GM12874 (cell line): ENCODE measurements at regions not wholly inside any gene's neighbourhood (a gene's known extent, or its start where the extent isn't known, plus 50 kb on each side); places are given as distances from the start of the nearest gene placed in this dataset.
A peak's percentile ranks its signal among the peaks of the same experiment; 100 is the strongest.

Experiments used
- TF ChIP-seq, protein P1 (sequence below): IDR thresholded peaks from 2 replicates; pipeline ENCODE4 v1.5.1; 2011; ENCODE audit warnings: low read depth, mild to moderate bottlenecking, control low read depth, low read length, moderate library complexity; ENCODE audit not compliant: insufficient read depth

DNA sequence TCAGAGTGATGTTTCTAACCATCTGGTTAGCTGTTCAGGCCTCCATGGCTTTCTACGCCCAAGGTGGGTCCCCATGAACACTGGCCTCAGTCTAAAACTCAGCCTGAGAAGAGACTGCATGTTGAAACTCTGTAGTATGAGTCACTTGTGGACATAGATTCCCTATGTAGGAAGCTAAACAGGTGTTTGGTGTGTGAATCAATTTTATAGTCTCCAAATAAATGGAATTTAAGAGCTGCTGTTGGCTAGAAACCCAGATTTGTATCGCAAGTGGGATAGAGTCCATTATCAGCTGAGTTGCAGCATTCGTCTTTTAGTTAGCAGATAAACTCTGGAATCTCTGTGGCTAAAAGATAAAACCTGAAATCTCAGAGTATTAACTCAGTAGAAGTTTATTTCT is 131.4 kb downstream of the KCNS3 start:
- TF ChIP-seq, protein P1, sequence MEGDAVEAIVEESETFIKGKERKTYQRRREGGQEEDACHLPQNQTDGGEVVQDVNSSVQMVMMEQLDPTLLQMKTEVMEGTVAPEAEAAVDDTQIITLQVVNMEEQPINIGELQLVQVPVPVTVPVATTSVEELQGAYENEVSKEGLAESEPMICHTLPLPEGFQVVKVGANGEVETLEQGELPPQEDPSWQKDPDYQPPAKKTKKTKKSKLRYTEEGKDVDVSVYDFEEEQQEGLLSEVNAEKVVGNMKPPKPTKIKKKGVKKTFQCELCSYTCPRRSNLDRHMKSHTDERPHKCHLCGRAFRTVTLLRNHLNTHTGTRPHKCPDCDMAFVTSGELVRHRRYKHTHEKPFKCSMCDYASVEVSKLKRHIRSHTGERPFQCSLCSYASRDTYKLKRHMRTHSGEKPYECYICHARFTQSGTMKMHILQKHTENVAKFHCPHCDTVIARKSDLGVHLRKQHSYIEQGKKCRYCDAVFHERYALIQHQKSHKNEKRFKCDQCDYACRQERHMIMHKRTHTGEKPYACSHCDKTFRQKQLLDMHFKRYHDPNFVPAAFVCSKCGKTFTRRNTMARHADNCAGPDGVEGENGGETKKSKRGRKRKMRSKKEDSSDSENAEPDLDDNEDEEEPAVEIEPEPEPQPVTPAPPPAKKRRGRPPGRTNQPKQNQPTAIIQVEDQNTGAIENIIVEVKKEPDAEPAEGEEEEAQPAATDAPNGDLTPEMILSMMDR = no peak

DNA sequence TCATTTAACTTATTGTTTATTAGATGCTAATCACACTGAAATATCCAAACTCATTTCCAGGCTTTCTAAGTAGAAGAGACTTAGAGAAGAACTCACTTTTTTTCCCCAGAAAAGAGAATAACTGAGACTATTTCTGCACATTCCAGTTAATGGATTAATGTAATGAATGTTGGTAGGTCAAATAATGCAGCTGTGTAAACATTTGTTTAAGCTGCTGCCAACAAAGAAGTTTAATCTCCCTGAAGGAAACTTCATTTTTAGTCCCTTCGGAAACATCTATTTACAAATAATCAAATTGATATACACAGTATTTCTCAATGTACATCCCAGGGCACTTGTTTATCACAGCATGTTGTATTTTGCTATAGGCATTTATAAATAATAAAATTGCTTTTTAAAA is 126.9 kb downstream of the KCNS3 start:
- TF ChIP-seq, protein P1 = no peak

DNA sequence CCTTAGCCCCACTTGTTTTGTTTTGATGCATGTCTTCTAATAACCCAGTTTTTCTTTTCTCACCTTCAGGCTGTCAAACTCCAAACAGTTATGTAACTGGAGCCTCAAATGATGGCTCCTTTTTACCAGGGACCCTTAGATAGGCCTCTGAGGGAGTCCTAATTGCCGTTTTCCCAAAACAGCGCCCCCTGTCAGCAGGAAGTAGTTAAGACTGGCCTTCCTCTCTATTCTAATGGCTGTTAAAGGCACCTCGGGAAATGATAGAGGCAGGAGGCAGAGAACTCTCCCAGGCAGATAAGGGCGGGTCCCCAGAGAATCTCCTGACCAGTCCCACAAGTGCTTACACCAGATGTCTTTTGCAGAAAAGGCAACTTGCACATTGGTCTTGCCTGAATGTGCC is 123.2 kb downstream of the KCNS3 start:
- TF ChIP-seq, protein P1 = peak; percentile 35; the same call in 1 of the 2 replicates

DNA sequence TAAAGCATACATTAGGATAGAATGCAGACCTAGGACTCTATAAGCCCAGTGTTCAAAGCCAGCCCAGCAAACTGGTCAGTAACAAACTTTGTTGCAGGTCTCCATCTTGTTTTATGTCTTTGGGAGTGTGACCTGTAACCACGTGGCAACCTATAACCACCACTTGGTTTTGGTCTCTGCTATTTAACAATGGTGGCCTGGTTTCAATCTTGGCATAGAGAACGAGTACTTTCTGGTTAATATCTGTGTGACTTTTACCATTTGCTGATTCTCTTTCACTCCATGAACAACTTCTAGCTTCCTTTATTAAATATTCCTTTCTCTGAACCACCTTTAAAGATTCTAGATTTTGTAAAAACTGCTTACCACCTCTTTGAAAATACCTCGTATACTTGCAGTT is 118.5 kb downstream of the KCNS3 start:
- TF ChIP-seq, protein P1 = no peak

DNA sequence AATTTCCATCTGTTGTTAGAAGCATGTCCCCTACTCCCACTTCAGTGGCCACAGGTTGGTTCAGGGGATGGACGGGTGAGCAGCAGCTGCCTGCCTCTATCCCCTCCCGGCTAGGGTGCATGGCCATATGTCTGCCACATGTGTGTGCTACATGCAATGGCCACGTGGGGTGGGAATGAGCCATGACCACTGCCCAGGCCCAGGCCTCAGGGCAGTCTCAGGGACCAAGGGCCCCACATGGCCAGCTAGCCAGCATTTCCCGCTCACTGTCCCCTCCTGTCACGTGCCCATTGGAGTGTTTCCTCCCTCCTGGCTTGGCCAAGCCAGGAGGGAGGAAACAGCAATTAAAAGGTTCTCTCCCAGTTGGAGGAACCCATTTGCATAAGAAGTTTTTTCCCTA is 117.1 kb downstream of the KCNS3 start:
- TF ChIP-seq, protein P1 = no peak
